HL-60 (cell line): ENCODE measurements at regions not wholly inside any gene's neighbourhood (a gene's known extent, or its start where the extent isn't known, plus 50 kb on each side); places are given as distances from the start of the nearest gene placed in this dataset.

Experiments
- DNase-seq, 2 experiments: peaks; one replicate each; pipeline ENCODE4 v3.0.0-alpha.2; 2010 to 2020; ENCODE audit warnings: low read depth in 1 of 2, low spot score in 1 of 2
- H3K27ac ChIP-seq: fragments of 250-450 bp; sonication (Bioruptor Pico); replicated peaks from 2 replicates; pipeline ENCODE4 v1.5.1; 2020; ENCODE audit warnings: mild to moderate bottlenecking, moderate library complexity
- H3K27me3 ChIP-seq: fragments of 250-450 bp; sonication (Bioruptor Pico); 2 replicates; pipeline ENCODE4 v1.5.1; 2021; ENCODE audit warnings: mild to moderate bottlenecking, moderate library complexity; ENCODE audit not compliant: insufficient read depth, poor library complexity, severe bottlenecking
- H3K4me3 ChIP-seq: replicated peaks from 2 replicates; pipeline ENCODE4 v1.5.1; 2011; ENCODE audit warnings: mild to moderate bottlenecking, control low read depth, low read length; ENCODE audit not compliant: insufficient read depth
- CTCF ChIP-seq: IDR thresholded peaks from one replicate; pipeline ENCODE4 v1.5.1; 2011; ENCODE audit warnings: low read length, control low read depth, inconsistent platforms; ENCODE audit not compliant: insufficient read depth
- GABPA ChIP-seq: IDR thresholded peaks from 2 replicates; pipeline ENCODE4 v1.6.1; 2012; ENCODE audit warnings: low read depth
- POLR2AphosphoS5 ChIP-seq: IDR thresholded peaks from 2 replicates; pipeline ENCODE4 v1.6.1; 2012; ENCODE audit warnings: low read depth
- REST ChIP-seq: IDR thresholded peaks from 2 replicates; pipeline ENCODE4 v1.6.1; 2012; ENCODE audit warnings: low read depth; ENCODE audit not compliant: insufficient replicate concordance
- SPI1 ChIP-seq: IDR thresholded peaks from 2 replicates; pipeline ENCODE4 v1.6.1; 2012; ENCODE audit warnings: low read depth, mild to moderate bottlenecking, borderline replicate concordance

- no peak for DNase-seq
- H3K4me3 ChIP-seq: no peak overlapping the region
- TF ChIP-seq CTCF: no peak
- TF ChIP-seq REST: no peak
- no peak for TF ChIP-seq SPI1
- TF ChIP-seq POLR2AphosphoS5: no peak
- TF ChIP-seq GABPA: no peak
- no peaks in the 10 kb centered on the region for H3K27me3 ChIP-seq
- no peak overlapping the region for H3K27ac ChIP-seq
Observed at GRCh38 chr9:4921449-4921848, 63.6 kb upstream of the JAK2 start.

DNA sequence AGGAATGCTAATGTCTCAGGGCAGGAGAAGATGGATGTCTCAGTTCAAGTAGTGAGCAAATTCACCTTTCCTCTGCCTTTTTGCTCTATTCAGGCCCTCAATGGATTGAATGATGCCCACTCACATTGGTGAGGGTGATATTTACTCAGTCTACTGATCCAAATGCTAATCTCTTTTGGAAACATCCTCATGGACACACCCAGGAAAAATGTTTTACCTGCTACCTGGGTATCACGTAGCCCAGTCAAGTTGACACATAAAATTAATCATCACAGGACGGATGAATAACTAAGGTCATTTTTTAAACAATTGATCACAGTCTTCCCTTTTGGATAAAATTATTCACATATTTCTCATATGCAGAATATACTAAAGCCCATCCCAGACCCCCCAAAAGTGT is 63.0 kb upstream of the JAK2 start:
- DNase-seq: no peak
- Histone ChIP-seq H3K27me3 (no peaks in the 10 kb centered on the region), H3K4me3 (no peak overlapping the region), H3K27ac (no peak overlapping the region)
- no peak for TF ChIP-seq GABPA
- no peak for TF ChIP-seq REST
- no peak for TF ChIP-seq SPI1
- no peak for TF ChIP-seq POLR2AphosphoS5
- no peak for TF ChIP-seq CTCF

DNA sequence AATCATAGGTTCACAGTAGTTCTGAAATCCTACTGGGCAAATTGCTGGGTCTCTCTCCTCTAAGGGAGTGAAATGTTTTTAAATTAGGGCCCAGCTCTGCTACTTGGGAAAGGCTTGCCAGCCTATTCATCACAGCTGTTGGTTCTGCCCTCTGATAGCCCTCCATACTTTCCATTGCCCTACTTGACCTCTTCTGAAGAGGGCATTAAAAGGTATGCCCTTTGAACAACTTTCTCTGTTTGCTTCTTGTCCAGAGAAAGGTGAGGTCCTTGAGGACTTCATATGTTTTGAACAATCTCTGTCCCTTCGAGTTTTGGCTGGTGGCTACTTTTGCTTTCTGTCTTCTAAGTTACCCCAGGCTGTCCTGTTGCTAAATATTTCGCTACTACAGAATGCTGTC is 62.3 kb upstream of the JAK2 start:
- TF ChIP-seq GABPA (no peak), CTCF (no peak), POLR2AphosphoS5 (no peak), REST (no peak), SPI1 (no peak)
- H3K27ac ChIP-seq: no peak overlapping the region
- H3K27me3 ChIP-seq: no peaks in the 10 kb centered on the region
- no peak for DNase-seq
- H3K4me3 ChIP-seq: no peak overlapping the region
